ENCODE measurements at regions not wholly inside any gene's neighbourhood (a gene's known extent, or its start where the extent isn't known, plus 50 kb on each side); places are given as distances from the start of the nearest gene placed in this dataset.
"Not testable (repeated sequence)": the region's sequence is repeated elsewhere in the genome, so short reads cannot be mapped to it uniquely, and the experiment has no call there.

- Histone ChIP-seq H3K27me3 (no peaks in the 10 kb centered on the region), H3K4me3 (no peak overlapping the region), H3K4me1 (no peaks in the 10 kb centered on the region), H3K9me3 (no peaks in the 10 kb centered on the region), H3K36me3 (no peaks in the 10 kb centered on the region), H3K27ac (no peak overlapping the region)
- no peak for DNase-seq
- TF ChIP-seq CTCF (IDR thresholded peaks at IDR 0.05) (no peak), POLR2A (IDR thresholded peaks at IDR 0.05) (no peak)
Observed at GRCh38 chrX:88202149-88202548, 544.9 kb upstream of the CPXCR1 start.

GRCh38 chrX:88244066-88244465 is 503.0 kb upstream of the CPXCR1 start:
- no peaks in the 10 kb centered on the region for H3K4me1 ChIP-seq
- H3K36me3 ChIP-seq, result no peaks in the 10 kb centered on the region
- H3K27ac ChIP-seq, result no peak overlapping the region
- no peaks in the 10 kb centered on the region for H3K9me3 ChIP-seq
- H3K4me3 ChIP-seq, result no peak overlapping the region
- DNase-seq, result no peak
- TF ChIP-seq CTCF (IDR thresholded peaks at IDR 0.05) (no peak), POLR2A (IDR thresholded peaks at IDR 0.05) (no peak)
- no peaks in the 10 kb centered on the region for H3K27me3 ChIP-seq

GRCh38 chrX:88284844-88285243 is 462.2 kb upstream of the CPXCR1 start:
- Histone ChIP-seq H3K27me3 (no peaks in the 10 kb centered on the region), H3K36me3 (no peaks in the 10 kb centered on the region), H3K9me3 (no peaks in the 10 kb centered on the region), H3K27ac (no peak overlapping the region), H3K4me1 (no peaks in the 10 kb centered on the region), H3K4me3 (no peak overlapping the region)
- no peak for DNase-seq
- TF ChIP-seq POLR2A (IDR thresholded peaks at IDR 0.05) (no peak), CTCF (IDR thresholded peaks at IDR 0.05) (no peak)

GRCh38 chrX:88313972-88314371 is 433.1 kb upstream of the CPXCR1 start:
- H3K27ac ChIP-seq, DNase-seq, H3K9me3 ChIP-seq: not testable (repeated sequence)

GRCh38 chrX:88325634-88326033 is 421.4 kb upstream of the CPXCR1 start:
- Histone ChIP-seq H3K4me3 (no peak overlapping the region), H3K27me3 (no peaks in the 10 kb centered on the region), H3K27ac (no peak overlapping the region), H3K9me3 (no peaks in the 10 kb centered on the region), H3K36me3 (no peaks in the 10 kb centered on the region), H3K4me1 (no peaks in the 10 kb centered on the region)
- TF ChIP-seq CTCF (IDR thresholded peaks at IDR 0.05), result no peak
- no peak for TF ChIP-seq POLR2A (IDR thresholded peaks at IDR 0.05)
- DNase-seq, result no peak

More at GRCh38 chrX:88313972-88314371, 433.1 kb upstream of the CPXCR1 start:
- H3K36me3 ChIP-seq, H3K4me3 ChIP-seq, H3K4me1 ChIP-seq, H3K27me3 ChIP-seq: not testable (repeated sequence)

GRCh38 chrX:88355252-88355651 is 391.8 kb upstream of the CPXCR1 start:
- no peak overlapping the region for H3K4me3 ChIP-seq
- H3K27me3 ChIP-seq, result no peaks in the 10 kb centered on the region
- H3K27ac ChIP-seq, result no peak overlapping the region
- TF ChIP-seq POLR2A (IDR thresholded peaks at IDR 0.05) (no peak), CTCF (IDR thresholded peaks at IDR 0.05) (no peak)
- no peaks in the 10 kb centered on the region for H3K9me3 ChIP-seq
- H3K4me1 ChIP-seq, result no peaks in the 10 kb centered on the region
- no peaks in the 10 kb centered on the region for H3K36me3 ChIP-seq
- no peak for DNase-seq

Data from Peyer's patch (tissue), 4 donors.